ENCODE measurements at regions not wholly inside any gene's neighbourhood (a gene's known extent, or its start where the extent isn't known, plus 50 kb on each side); places are given as distances from the start of the nearest gene placed in this dataset.
"Not testable (repeated sequence)": the region's sequence is repeated elsewhere in the genome, so short reads cannot be mapped to it uniquely, and the experiment has no call there.

DNA sequence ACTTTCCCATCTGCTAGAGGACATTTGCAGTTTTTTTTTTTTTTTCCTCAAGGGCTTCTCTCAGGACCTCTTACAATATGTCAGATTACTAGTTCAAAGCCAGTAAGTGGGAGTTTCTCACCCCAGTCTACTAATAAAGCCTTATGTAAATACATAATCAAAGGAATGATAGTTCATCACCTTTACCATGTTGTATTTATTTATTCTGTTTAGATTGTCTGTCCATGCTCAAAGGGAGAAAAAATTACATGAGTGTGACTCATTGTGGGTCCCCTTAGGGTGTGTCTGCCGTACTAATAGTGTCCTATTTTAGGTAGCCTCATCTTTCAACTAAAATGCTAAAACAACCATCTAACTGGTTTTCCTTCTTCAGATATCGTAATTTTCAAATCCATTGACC, 917.6 kb downstream of the EPHA3 start:
- DNase-seq = no peak

- no peak for DNase-seq
Measured at GRCh38 chr3:90026406-90026805, 919.0 kb downstream of the EPHA3 start.

- no peak for DNase-seq
Measured at GRCh38 chr3:90031121-90031520, 923.7 kb downstream of the EPHA3 start.

GRCh38 chr3:90032980-90033641, 925.7 kb downstream of the EPHA3 start:
- DNase-seq = no peak

- DNase-seq = no peak
Measured at GRCh38 chr3:90034038-90034437, 926.6 kb downstream of the EPHA3 start.

- no peak for DNase-seq
Measured at GRCh38 chr3:90035643-90036042, 928.2 kb downstream of the EPHA3 start.

GRCh38 chr3:90036939-90037469, 929.6 kb downstream of the EPHA3 start:
- DNase-seq = no peak

- DNase-seq = no peak
Measured at GRCh38 chr3:90039994-90040393, 932.6 kb downstream of the EPHA3 start.

GRCh38 chr3:90040554-90040953, 933.1 kb downstream of the EPHA3 start:
- no peak for DNase-seq

DNA sequence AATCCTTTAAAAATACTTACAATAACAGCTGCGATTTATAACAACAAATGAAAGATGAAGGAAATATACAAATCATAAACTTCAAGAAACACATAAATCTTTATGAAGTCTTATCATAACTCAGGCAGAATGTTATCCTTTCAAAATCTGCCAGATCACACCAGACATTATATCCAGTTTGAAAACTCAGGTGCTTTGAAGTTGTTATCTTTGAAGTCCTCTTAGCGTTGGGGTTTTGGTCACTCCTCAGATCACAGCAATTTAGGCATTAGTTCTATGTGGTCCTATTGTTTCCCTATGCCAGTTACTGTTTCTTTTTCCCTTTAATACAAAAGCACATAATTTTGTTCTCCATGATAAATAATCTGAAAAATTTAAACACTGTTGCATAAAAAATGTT, 934.6 kb downstream of the EPHA3 start:
- DNase-seq = no peak

DNA sequence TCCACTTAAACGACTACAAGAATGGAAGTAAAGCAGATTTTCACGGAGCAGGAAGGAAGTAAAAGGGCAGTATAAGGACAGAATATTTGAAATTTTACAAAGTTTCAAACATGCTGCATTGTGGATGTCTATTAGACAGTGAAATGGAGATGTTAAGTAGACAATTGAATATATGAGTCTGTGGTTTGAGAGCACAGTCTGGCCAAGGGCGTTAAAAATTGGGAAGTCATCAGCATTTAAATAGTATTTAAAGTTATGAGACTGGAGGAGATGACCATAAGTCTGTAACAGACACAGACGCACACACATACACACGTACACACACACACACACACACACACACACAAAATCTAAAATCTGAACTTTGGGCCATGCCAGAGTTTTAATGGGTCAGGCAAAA, 935.9 kb downstream of the EPHA3 start:
- no peak for DNase-seq

- no peak for DNase-seq
Measured at GRCh38 chr3:90044084-90044816, 936.8 kb downstream of the EPHA3 start.

- DNase-seq = no peak
Measured at GRCh38 chr3:90052425-90052950, 945.1 kb downstream of the EPHA3 start.

GRCh38 chr3:90054311-90054710, 946.9 kb downstream of the EPHA3 start:
- DNase-seq = no peak

DNA sequence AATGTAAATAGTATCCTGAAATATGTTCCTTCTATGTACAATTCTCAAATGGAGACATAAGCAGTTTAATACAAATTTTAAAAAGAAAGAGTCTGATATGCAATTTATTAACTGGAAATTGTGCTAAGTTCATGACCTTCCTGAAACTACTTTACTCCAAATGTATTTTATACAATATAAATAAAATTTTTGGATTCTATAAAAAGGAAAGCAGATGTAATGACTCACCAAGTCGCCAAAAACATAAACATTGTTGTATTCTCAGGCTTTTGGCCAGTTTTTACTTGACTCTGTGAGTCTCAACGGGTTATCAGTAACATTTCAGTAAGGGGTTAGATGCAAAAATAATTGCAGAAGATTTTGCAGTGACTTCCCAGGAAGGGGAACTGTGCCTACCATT, 948.2 kb downstream of the EPHA3 start:
- no peak for DNase-seq

GRCh38 chr3:90056281-90057032, 949.0 kb downstream of the EPHA3 start:
- DNase-seq = no peak

DNA sequence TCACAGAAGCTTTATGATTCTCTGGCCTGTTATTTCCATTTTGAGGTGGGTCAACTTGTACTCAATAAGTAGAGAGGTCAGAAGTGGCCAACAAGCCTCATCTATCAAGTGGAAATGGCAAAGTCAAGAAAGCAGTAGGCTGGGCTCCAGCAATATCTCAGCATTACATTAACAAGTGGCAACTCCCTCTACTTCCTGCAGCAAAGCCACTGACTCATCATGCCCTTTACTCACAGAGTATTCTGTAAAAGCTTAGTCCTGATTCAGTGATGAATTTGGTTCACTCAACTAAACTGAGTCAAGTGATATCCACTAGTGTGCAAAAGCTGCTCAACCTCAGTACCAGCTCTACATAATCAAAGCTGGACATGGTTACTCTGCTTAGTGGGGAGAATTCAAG, 954.6 kb downstream of the EPHA3 start:
- DNase-seq = peak in 2 of 4 experiments; percentile 6 to 17

- DNase-seq = no peak
Measured at GRCh38 chr3:90062631-90063200, 955.3 kb downstream of the EPHA3 start.

- DNase-seq = no peak
Measured at GRCh38 chr3:90068783-90069182, 961.4 kb downstream of the EPHA3 start.

DNA sequence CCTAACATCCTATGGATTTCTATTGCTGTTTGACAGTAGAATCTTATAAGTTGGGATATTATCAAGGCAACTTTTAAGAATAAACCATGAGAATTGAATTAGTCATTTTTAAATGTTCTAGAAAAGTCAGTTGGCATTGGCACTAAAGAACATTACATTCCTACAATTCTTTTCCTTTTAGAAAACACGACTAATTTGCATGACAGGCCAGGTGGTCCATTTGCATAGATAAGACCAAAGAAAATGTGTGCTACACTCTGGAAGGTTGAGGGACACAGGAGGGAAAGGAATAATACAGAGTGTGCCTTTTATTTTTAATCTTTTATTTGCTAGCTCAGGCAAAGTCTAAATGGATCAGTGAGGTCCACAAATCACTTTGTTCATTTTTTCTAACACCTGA, 962.3 kb downstream of the EPHA3 start:
- DNase-seq = no peak

- no peak for DNase-seq
Measured at GRCh38 chr3:90076136-90076535, 968.7 kb downstream of the EPHA3 start.

DNA sequence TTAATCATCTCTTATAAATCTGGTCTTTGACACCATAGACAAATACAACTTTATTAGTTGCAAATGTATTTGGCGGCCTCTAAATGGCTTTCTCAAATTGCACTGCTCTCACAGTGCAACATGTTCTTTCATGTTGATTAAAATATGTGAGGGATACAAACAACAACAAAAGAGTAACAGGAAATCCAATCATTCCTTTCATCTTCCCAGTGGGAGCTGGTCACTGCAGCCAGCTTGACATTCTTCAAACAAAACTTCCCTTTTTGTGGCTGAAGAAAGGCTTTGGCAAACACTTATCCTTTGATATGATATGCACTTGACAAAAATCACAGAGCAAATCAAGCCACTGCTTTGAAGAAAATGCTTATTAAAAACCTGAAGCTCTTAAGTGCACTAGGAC, 973.6 kb downstream of the EPHA3 start:
- no peak for DNase-seq

DNA sequence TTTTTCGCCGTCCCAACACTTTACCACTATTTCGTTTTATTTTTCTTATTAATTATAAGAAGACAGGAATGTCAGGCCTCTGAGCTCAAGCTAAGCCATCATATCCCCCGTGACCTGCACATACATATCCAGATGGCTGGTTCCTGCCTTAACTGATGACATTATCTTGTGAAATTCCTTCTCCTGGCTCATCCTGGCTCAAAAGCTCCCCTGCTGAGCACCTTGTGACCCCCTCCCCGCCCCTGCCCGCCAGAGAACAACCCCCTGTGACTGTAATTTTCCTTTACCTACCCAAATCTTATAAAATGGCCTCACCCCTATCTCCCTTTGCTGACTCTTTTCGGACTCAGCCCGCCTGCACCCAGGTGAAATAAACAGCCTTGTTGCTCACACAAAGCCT, 978.9 kb downstream of the EPHA3 start:
- not testable (repeated sequence) for DNase-seq

All from suppressor macrophage (primary cell).